HG02642 (cell line): ENCODE measurements at regions not wholly inside any gene's neighbourhood (a gene's known extent, or its start where the extent isn't known, plus 50 kb on each side); places are given as distances from the start of the nearest gene placed in this dataset.
"Not testable (repeated sequence)": the region's sequence is repeated elsewhere in the genome, so short reads cannot be mapped to it uniquely, and the experiment has no call there.

Experiments used
- ATAC-seq: cut with Tn5 transposase; IDR thresholded peaks from one replicate; pipeline ENCODE4 v1.9.1; 2021; ENCODE audit warnings: mild to moderate bottlenecking; ENCODE audit not compliant: unreplicated experiment, poor library complexity

GRCh38 chr7:45259966-45260646 is 102.5 kb downstream of the RAMP3 start:
- ATAC-seq, result peak; percentile 77

- ATAC-seq, result no peak
Measured at GRCh38 chr7:45267262-45267661, 109.7 kb downstream of the RAMP3 start.

- ATAC-seq, result no peak
Measured at GRCh38 chr7:45268013-45268412, 110.4 kb downstream of the RAMP3 start.

DNA sequence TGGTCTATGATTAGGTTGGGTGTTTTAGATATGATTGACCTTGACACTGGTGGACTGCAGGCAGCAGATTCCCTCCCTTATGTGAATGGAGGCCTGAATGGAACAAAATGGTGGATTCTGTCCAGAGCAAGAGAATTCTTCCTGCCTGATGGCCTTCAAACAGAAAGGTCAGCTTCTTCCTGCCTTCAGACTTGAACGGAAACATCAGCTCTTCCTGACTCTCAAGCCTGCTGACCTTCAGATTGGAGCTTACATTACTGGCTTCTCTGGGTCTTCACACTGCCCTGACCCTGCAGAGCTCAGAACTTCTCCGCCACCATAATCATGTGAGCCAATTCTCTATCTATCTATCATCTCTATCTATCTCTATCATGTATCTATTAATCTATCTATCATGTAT is 111.6 kb downstream of the RAMP3 start:
- no peak for ATAC-seq

DNA sequence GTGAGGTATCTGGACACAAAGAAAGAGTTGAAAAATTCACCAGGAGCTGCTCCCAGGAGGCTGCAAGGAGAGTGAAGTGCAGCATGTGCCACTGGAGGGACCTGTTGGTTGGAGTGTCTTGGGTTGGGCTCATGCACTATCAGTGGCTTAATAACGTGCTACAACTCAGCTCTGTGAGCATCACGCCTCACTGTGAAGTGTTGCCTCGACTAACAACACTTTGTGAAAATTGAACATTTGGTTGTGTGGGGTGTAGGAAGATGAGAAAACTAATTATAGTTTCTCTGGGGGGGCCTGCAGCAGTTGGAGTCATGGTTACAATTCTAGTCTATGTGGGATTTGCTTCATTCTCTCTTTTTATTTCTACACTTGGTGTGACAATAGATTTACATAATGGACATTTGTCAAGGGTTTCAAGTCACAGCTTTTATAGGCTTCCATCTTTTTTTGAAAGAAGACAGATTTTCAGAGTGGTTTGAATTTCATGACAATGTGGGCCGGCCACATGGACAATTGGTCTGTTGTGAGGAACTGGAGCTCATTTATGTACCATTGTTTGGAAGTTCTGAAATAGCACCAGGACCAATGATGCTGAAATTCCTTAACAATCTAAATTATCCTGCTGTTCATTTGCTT is 121.3 kb downstream of the RAMP3 start:
- no peak for ATAC-seq

DNA sequence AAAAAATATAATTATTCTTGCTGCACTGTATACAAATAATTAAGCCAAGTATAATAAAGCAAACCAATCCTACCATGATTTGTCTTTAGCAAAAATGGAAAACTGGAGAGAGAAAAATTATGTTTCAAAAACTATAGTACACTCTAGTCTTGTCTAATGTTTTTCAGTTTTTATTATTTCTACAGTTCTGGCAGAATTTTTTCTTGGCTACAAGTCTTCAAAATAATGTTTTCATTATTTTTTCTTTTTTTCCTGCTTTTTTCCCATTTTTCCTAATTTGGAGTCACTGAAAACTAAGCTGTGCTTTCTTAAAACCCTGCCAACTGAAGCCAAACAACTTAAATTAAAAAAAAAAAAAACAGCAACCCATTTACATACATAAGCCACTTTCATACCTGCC is 132.0 kb downstream of the RAMP3 start:
- ATAC-seq, result not testable (repeated sequence)

- ATAC-seq, result no peak
Measured at GRCh38 chr7:45290880-45291279, 133.3 kb downstream of the RAMP3 start.

DNA sequence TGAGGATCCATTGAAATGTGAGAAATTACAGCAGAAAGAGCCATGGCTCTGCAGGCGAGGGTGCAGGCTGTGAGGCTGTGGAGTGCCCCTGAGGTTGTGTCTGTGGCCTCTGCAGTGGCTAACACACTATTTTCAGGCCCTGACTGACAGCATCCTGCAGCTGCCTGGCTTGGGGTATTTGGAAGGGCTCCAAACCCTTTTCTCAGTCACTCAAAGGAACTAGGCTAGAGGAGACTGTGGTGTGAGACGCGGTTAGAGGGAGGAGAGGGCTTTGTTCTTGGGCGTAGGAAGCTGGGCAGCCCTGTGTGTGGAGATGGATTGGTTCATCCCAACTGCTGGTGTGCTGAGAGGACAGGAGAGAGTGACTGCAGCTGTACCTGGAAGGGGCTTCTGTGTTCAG is 134.9 kb downstream of the RAMP3 start:
- no peak for ATAC-seq

DNA sequence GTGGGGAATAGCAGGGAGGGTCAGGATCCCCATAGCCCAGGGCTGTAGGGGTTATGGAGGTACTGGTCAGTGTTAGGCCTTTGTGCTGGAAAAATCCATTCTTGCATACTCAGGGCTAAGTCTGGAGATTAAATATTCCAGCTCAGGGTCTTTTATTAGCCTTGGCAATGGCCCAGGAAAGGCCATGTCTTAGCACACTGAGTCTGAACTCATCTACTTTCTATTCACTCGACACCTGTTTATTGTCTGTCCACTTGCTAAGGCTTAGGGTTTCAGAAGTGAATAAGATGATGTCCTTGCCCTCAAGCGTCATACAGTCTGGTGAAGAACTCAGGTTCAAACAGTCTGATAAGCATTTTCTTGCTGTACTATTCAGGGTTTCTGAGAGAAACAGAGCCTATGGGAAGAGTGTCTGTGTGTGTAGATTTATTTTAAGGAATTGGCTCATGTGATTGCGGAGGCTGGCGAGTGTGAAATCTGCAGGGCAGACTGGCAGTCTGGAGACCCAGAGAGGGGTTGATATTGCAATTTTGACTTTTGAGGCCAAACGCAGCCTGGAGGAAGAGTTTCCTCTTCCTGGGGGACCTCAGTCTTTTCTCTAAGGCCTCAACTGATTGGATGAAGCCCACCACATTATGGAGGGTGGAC is 135.8 kb downstream of the RAMP3 start:
- no peak for ATAC-seq

DNA sequence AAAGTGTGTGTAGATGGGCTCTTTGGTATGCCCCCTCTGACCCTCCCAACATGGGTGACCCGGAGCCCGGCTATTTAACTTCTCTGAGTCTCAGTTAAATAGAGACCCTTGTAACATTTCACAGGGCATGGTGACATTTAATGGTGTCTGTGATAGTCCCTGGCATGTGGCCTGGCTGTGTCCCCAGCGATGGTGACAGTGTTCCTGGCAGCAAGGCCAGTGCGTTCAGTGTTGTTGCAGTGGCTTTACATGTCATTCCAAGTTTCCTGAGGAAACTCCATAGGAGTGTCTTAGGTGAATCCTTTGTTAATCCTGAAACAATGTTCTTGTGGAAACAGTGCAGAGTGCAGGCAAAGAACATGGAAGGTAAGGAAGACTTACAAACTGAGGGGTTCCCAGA is 137.0 kb downstream of the RAMP3 start:
- no peak for ATAC-seq

DNA sequence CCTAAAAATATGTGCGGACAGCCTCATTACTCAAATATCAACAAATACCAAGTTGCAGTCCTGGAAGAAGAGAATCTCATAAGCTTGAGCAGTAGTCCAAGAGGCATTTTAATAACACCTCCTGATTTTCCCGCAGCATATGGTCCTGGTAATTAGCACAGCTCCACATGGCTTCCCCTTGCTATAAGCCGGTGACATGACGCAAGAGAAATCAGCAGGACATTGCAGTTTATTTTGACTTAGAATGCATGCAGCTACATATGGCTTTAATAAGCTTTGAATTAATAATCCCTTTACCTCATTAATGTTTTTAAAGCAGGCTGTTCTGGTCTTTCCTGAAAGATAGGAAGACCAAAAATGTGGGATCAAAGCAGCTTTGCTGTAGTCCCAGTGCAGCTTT is 137.6 kb downstream of the RAMP3 start:
- ATAC-seq, result no peak

- no peak for ATAC-seq
Measured at GRCh38 chr7:45296748-45297147, 139.2 kb downstream of the RAMP3 start.

DNA sequence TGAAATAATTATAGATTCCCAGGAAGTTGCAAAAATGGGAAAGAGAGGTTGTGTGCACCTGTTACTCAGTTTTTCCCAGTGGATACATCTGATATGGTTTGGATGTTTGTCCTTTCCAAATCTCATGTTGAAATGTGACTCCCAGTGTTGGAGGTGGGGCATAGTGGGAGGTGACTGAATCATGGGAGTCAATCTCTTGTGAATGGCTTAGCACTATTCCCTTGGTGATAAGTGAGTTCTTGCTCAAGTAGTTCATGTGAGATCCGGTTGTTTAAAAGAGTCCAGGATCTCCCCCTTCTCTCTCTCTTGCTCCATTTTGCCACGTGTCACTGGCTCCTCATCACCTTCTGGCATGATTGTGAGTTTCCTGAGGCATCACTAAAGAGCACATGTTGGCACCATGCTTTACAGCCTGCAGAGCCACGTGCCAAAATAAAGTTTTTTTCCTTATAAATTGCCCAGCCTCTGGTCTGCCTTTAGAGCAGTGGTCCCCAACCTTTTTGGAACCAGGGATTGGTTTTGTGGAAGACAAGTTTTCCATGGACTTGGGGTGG is 149.2 kb downstream of the RAMP3 start:
- no peak for ATAC-seq

DNA sequence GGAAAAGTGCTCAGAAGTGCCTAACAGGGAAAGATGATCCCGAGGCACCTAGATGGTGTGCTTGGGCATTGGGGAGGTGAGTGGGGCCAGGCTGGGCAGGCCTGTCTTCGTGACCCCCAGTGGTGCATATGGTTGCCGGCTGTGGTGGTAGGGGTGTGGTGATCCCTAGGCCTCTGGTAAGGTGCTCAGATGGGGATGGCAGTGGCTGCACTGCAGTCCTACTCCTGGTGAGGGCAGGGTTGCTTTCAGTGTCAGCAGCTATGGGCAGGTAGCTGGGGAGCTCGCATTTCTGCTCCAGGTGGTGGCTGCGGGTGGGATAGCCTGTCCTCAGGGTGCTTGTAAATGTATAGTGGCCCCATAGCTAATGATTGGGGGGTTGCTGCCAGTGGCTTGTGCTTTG is 154.0 kb downstream of the RAMP3 start:
- ATAC-seq, result no peak

DNA sequence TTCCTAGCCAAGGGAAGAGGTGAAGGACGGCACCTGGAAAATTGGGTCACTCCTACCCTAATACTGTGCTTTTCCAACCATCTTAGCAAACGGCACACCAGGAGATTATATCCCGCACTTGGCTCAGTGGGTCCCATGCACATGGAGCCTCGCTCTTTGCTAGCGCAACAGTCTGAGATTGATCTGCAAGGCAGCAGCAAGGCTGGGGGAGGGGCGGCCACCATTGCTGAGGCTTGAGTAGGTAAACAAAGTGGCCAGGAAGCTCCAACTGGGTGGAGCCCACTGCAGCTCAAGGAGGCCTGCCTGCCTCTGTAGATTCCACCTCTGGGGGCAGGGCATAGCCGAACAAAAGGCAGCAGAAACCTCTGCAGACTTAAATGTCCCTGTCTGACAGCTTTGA is 157.9 kb downstream of the RAMP3 start:
- ATAC-seq, result not testable (repeated sequence)

DNA sequence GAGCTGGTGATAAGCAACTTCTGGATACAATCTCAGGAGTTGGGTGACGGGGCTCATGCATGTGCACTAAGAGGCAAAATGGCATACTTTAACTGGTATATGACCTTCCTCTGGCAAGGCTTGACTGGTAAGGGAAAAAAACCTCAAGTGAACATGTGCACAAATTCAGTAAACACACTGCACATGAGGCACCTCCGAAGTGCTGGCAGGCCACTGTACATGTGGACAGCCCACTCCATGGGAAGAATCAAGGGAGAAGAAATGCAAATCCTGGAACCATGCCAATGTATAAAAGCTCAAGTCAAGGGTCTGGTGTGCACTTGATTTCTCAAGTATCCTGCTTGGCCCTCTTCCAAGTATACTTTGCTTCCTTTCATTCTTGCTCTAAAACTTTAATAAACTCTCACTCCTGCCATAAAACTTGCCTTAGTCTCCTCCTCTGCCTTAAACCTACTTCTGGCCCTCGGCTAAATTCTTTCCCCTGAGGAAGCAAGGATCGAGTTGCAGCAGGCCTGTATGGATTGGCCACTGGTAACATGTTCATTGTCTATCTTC is 167.2 kb downstream of the RAMP3 start:
- no peak for ATAC-seq

- ATAC-seq, result no peak
Measured at GRCh38 chr7:45325378-45325777, 167.8 kb downstream of the RAMP3 start.

DNA sequence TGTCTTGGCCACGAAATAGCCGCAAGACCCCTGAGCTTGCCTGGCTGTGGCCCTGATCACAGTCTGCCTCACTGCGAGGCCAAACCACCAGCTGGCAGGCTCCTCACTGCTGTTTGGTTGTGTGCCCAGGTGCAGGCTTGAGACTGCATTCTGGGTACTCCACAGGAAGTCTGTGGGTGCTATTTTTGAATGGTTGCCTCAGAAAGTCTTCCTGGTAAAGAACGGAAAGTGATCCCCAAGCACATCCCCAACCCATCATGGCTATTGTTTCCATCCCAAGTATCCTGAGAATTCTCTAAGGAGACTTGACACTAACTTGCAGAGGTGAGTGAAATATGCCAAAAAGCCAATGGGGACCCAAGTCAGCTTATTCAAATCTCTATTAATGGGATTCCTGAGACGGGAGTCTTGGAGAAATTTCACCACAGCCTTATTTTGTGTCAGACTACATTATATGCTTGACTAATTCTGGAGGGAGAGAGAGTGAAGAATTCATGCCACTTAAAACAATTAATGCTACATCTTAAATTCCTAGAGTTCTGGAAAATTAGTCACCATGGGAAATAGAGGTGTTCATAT is 170.9 kb downstream of the RAMP3 start:
- ATAC-seq, result no peak

- ATAC-seq, result no peak
Measured at GRCh38 chr7:45331563-45331962, 174.0 kb downstream of the RAMP3 start.

DNA sequence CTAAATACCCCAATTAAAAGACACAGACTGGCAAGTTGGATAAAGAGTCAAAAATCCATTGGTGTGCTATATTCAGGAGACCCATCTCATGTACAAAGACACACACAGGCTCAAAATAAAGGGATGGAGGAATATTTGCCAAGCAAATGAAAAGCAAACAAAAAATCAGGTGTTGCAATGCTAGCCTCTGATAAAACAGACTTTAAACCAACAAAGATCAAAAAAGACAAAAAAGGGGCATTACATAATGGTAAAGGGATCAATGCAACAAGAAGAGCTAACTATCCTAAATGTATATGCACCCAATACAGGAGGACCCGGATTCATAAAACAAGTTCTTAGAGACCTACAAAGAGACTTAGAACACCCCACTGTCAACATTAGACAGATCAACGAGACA is 177.4 kb downstream of the RAMP3 start:
- not testable (repeated sequence) for ATAC-seq

DNA sequence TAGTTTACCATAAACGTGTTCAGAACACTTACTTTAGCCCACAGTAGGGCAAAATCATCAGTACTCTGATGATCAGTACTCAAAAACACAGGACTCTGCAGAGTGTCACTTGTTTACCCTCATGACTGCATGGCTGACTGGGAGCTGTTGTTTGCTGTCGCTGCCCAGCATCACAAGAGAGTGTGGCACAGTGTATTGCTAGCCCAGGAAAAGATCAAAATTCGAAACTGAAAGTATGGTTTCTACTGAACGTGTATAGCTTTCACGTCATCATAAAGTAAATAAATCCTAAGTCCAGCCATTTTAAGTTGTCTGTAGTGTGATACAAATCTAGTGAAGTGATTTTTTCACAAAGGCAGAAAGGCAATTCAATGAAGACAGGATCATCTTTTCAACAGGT is 184.6 kb downstream of the RAMP3 start:
- ATAC-seq, result no peak
